SK-N-SH (cell line): ENCODE measurements at regions not wholly inside any gene's neighbourhood (a gene's known extent, or its start where the extent isn't known, plus 50 kb on each side); places are given as distances from the start of the nearest gene placed in this dataset.

Source experiments
- CTCF ChIA-PET: fragments of 300-600, 350-600 bp; formaldehyde crosslinking; extraction: SDS; loops from one replicate; lab custom pipeline; 2021; lab: Yijun Ruan, JAX
- POLR2A ChIA-PET: fragments of 350-600 bp; sonication (Branson Sonifier 250); formaldehyde crosslinking; extraction: SDS; loops from one replicate; lab custom pipeline; 2020; ENCODE audit warnings: antibody characterized with exemption, inconsistent platforms; lab: Yijun Ruan, JAX
- DNase-seq: peaks from one replicate; pipeline ENCODE4 v3.0.0; 2012
- H2AFZ ChIP-seq: fragments of 200-600 bp; sonication (generic); 2 replicates; pipeline ENCODE4 v1.8.1; 2016; ENCODE audit warnings: antibody characterized with exemption, mild to moderate bottlenecking, low read depth
- H3F3A ChIP-seq: fragments of 200-600 bp; sonication (generic); replicated peaks from 2 replicates; pipeline ENCODE3; 2016; ENCODE audit warnings: antibody characterized with exemption, mild to moderate bottlenecking; ENCODE audit not compliant: insufficient read depth
- H3K27ac ChIP-seq, 2 experiments: fragments of 200-500 bp in 1 of 2; fragments of 200-600 bp in 1 of 2; sonication (Bioruptor generic) in 1 of 2; sonication (generic), shearing (Covaris generic) in 1 of 2; 2 replicates each; pipeline versions ENCODE4 v1.5.1 to v1.6.1; 2014 to 2016; ENCODE audit warnings: low read depth in 2 of 2, inconsistent platforms in 1 of 2, low read length in 1 of 2, mild to moderate bottlenecking in 1 of 2, mixed read lengths in 1 of 2
- H3K27me3 ChIP-seq: fragments of 200-600 bp; sonication (generic), shearing (Covaris generic); 2 replicates; pipeline ENCODE4 v1.6.1; 2016; ENCODE audit warnings: mixed run types; ENCODE audit not compliant: insufficient read depth
- H3K36me3 ChIP-seq, 2 experiments: fragments of 200-500 bp in 1 of 2; fragments of 200-600 bp in 1 of 2; sonication (Bioruptor generic) in 1 of 2; sonication (generic) in 1 of 2; replicated peaks in 1 of 2; 2 replicates each; pipeline versions ENCODE3 to v1.5.1; 2014 to 2016; ENCODE audit warnings: low read length in 1 of 2, mild to moderate bottlenecking in 1 of 2; ENCODE audit not compliant: insufficient read depth in 2 of 2, control insufficient read depth in 1 of 2
- H3K4me1 ChIP-seq, 2 experiments: fragments of 200-500 bp in 1 of 2; fragments of 200-600 bp in 1 of 2; sonication (Bioruptor generic) in 1 of 2; sonication (generic), shearing (Covaris generic) in 1 of 2; 2 replicates each; pipeline versions ENCODE4 v1.5.1 to v1.6.1; 2014 to 2016; ENCODE audit warnings: low read depth in 1 of 2, low read length in 1 of 2, mixed run types in 1 of 2; ENCODE audit not compliant: insufficient read depth in 2 of 2, control insufficient read depth in 1 of 2
- H3K4me2 ChIP-seq: fragments of 200-600 bp; sonication (generic), shearing (Covaris generic); 2 replicates; pipeline ENCODE4 v1.6.1; 2017; ENCODE audit warnings: mixed run types
- H3K4me3 ChIP-seq, 2 experiments: fragments of 200-500 bp in 1 of 2; fragments of 200-600 bp in 1 of 2; sonication (Bioruptor generic) in 1 of 2; sonication (generic), shearing (Covaris generic) in 1 of 2; 2 replicates each; pipeline versions ENCODE4 v1.5.1 to v1.8.1; 2014 to 2016; ENCODE audit warnings: low read depth in 2 of 2, inconsistent platforms in 1 of 2, low read length in 1 of 2, mild to moderate bottlenecking in 1 of 2, mixed read lengths in 1 of 2, moderate library complexity in 1 of 2
- H3K79me2 ChIP-seq: fragments of 200-600 bp; sonication (generic); 2 replicates; pipeline ENCODE4 v1.8.1; 2017; ENCODE audit warnings: mild to moderate bottlenecking; ENCODE audit not compliant: insufficient read depth
- H3K9ac ChIP-seq: fragments of 200-600 bp; sonication (generic); 2 replicates; pipeline ENCODE4 v1.6.1; 2017; ENCODE audit warnings: mixed run types
- H3K9me2 ChIP-seq: fragments of 200-600 bp; sonication (generic); 2 replicates; pipeline ENCODE4 v1.6.1; 2017; ENCODE audit warnings: mixed run types
- H3K9me3 ChIP-seq: fragments of 200-600 bp; sonication (generic); 2 replicates; pipeline ENCODE4 v1.6.1; 2017; ENCODE audit warnings: mixed run types, mild to moderate bottlenecking, moderate library complexity
- H4K20me1 ChIP-seq: fragments of 200-600 bp; sonication (generic); 2 replicates; pipeline ENCODE4 v1.6.1; 2017; ENCODE audit warnings: mild to moderate bottlenecking, mixed run types; ENCODE audit not compliant: insufficient read depth
- CHD2 ChIP-seq: fragments of 150-350 bp; IDR thresholded peaks from 2 replicates; pipeline ENCODE4 v1.6.1; 2018; ENCODE audit warnings: low read length; ENCODE audit not compliant: partially characterized antibody
- EZH2phosphoT487 ChIP-seq: fragments of 200-600 bp; sonication (generic); IDR thresholded peaks from 2 replicates; pipeline ENCODE4 v1.6.1; 2017; ENCODE audit warnings: low read depth, mixed run types, mild to moderate bottlenecking, antibody characterized with exemption, moderate library complexity, borderline replicate concordance
- FOSL2 ChIP-seq: IDR thresholded peaks from 2 replicates; pipeline ENCODE4 v1.4.0; 2012; ENCODE audit warnings: low read depth, mild to moderate bottlenecking, moderate library complexity, borderline replicate concordance
- FOXJ3 ChIP-seq: sonication (generic); formaldehyde crosslinking; IDR thresholded peaks from 2 replicates; pipeline ENCODE4 v1.5.1; 2020; ENCODE audit warnings: mild to moderate bottlenecking, missing genetic modification reagents
- GATA2 ChIP-seq: sonication (generic); formaldehyde crosslinking; IDR thresholded peaks from 2 replicates; pipeline ENCODE4 v1.5.0; 2020; ENCODE audit warnings: mild to moderate bottlenecking, missing genetic modification reagents
- POLR2AphosphoS5 ChIP-seq: IDR thresholded peaks from 2 replicates; pipeline ENCODE4 v1.6.1; 2012; ENCODE audit warnings: low read depth, low read length
- RCOR1 ChIP-seq: fragments of 150-350 bp; IDR thresholded peaks from 2 replicates; pipeline ENCODE4 v1.6.1; 2017; ENCODE audit warnings: antibody characterized with exemption, low read length
- RFX5 ChIP-seq: IDR thresholded peaks from 2 replicates; pipeline ENCODE4 v1.6.1; 2012; ENCODE audit warnings: mild to moderate bottlenecking, improper control_type of control experiment, low read length
- SMC3 ChIP-seq: IDR thresholded peaks from 2 replicates; pipeline ENCODE4 v1.6.1; 2012; ENCODE audit warnings: low read depth, low read length, improper control_type of control experiment
- WGBS: methylation state at CpG from one replicate; pipeline ENCODE4 v1.1.6; 2017; ENCODE audit warnings: low lambda C conversion rate; 5-methylcytosine and 5-hydroxymethylcytosine counted together
- TF ChIP-seq, protein P1 (sequence below): IDR thresholded peaks from 2 replicates; pipeline ENCODE4; 2012

DNA sequence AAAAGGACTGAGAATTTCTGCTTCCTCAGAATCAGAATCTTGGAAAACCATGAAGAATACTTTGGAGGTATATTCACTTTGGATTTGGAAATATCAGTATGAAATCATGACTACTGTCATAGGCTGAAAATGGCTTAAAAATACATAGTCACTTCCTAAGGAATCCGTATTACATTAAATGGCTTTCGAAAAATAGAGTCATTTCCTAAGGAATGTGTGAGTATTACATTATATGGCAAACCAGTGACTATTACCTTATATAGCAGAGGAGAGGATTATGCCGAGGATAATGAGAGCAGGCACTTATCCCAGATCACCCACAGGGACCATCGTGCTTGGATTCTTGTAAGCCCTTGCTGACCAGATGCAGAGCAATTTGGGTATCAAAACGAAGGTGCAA is 1471.8 kb downstream of the EFNB2 start:
- TF ChIP-seq FOSL2 (no peak), SMC3 (no peak)
- Histone ChIP-seq H2AFZ (no peak overlapping the region), H3K27me3 (no peaks in the 10 kb centered on the region), H3F3A (no peaks in the 10 kb centered on the region), H3K79me2 (no peaks in the 10 kb centered on the region), H3K4me2 (no peak overlapping the region), H3K4me3 (no peak overlapping the region), H3K9me3 (no peaks in the 10 kb centered on the region), H3K9ac (no peak overlapping the region), H4K20me1 (no peaks in the 10 kb centered on the region), H3K36me3 (no peaks in the 10 kb centered on the region), H3K9me2 (no peaks in the 10 kb centered on the region), H3K4me1 (no peaks in the 10 kb centered on the region), H3K27ac (no peak overlapping the region)
- DNase-seq = no peak
- ChIA-PET POLR2A (no interaction called here), CTCF (no interaction called here)
- 46% methylated on average over 5 of the region's 5 CpGs for WGBS

DNA sequence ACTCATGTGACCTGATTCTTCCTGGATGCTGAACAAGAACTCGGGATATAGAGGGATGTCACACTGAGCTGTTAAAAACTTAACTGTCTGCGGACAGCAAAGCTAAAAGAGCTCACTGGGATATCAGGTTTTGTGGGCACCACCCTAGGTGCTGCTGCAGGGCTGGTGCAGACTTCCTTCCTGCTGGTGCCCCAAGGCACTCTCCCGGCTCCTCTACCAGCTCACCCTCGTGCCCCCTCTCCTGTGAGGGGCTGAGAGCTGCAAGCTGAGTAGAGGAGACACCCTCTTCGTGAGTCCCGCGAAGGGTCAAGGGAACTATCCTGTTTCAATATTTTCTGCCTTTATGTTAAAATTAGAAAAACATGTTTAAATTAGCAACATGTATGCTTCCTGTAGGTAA is 1475.7 kb downstream of the EFNB2 start:
- no peak overlapping the region for H3K4me3 ChIP-seq
- no peaks in the 10 kb centered on the region for H3K27me3 ChIP-seq
- DNase-seq = no peak
- H3F3A ChIP-seq = no peaks in the 10 kb centered on the region
- no peak overlapping the region for H3K27ac ChIP-seq
- no peak for TF ChIP-seq GATA2 (CRISPR knock-in tag)
- no peaks in the 10 kb centered on the region for H3K9me3 ChIP-seq
- H3K36me3 ChIP-seq = no peaks in the 10 kb centered on the region
- 66% methylated on average over 7 of the region's 7 CpGs for WGBS
- no peaks in the 10 kb centered on the region for H3K9me2 ChIP-seq
- H4K20me1 ChIP-seq = no peaks in the 10 kb centered on the region
- POLR2A ChIA-PET = no interaction called here
- H2AFZ ChIP-seq = no peak overlapping the region
- H3K9ac ChIP-seq = no peak overlapping the region
- CTCF ChIA-PET = interaction anchor here (0.8 kb wide), 1 partner anchor 136 kb away, joined by 3 read pairs; no protein-coding TSS in a partner anchor
- no peak overlapping the region for H3K4me2 ChIP-seq
- no peaks in the 10 kb centered on the region for H3K4me1 ChIP-seq
- no peaks in the 10 kb centered on the region for H3K79me2 ChIP-seq

- CTCF ChIA-PET = no interaction called here
- H3K27ac ChIP-seq = no peak overlapping the region
- 30% methylated on average over 2 of the region's 2 CpGs for WGBS
Measured at GRCh38 chr13:105058517-105058916, 1476.9 kb downstream of the EFNB2 start.

More at GRCh38 chr13:105058517-105058916, 1476.9 kb downstream of the EFNB2 start:
- H3K79me2 ChIP-seq = no peaks in the 10 kb centered on the region
- H3K9me2 ChIP-seq = no peaks in the 10 kb centered on the region
- POLR2A ChIA-PET = no interaction called here
- H3K4me1 ChIP-seq = no peaks in the 10 kb centered on the region
- no peak for TF ChIP-seq EZH2phosphoT487
- no peak for TF ChIP-seq POLR2AphosphoS5
- no peak for TF ChIP-seq CHD2
- TF ChIP-seq, protein P1, sequence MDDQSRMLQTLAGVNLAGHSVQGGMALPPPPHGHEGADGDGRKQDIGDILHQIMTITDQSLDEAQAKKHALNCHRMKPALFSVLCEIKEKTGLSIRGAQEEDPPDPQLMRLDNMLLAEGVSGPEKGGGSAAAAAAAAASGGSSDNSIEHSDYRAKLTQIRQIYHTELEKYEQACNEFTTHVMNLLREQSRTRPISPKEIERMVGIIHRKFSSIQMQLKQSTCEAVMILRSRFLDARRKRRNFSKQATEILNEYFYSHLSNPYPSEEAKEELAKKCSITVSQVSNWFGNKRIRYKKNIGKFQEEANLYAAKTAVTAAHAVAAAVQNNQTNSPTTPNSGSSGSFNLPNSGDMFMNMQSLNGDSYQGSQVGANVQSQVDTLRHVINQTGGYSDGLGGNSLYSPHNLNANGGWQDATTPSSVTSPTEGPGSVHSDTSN = no peak
- TF ChIP-seq FOXJ3 (CRISPR knock-in tag) = no peak
- TF ChIP-seq RFX5 = no peak
- TF ChIP-seq RCOR1 = no peak
- no peaks in the 10 kb centered on the region for H3F3A ChIP-seq
- DNase-seq = no peak
- H2AFZ ChIP-seq = no peak overlapping the region
- no peak overlapping the region for H3K9ac ChIP-seq
- no peaks in the 10 kb centered on the region for H3K9me3 ChIP-seq
- no peaks in the 10 kb centered on the region for H3K36me3 ChIP-seq
- no peak overlapping the region for H3K4me2 ChIP-seq
- H3K4me3 ChIP-seq = no peak overlapping the region
- no peaks in the 10 kb centered on the region for H4K20me1 ChIP-seq
- H3K27me3 ChIP-seq = no peaks in the 10 kb centered on the region
